Spleen (tissue), 7 donors: ENCODE measurements at regions not wholly inside any gene's neighbourhood (a gene's known extent, or its start where the extent isn't known, plus 50 kb on each side); places are given as distances from the start of the nearest gene placed in this dataset.

Experiments used
- POLR2A ChIP-seq, 3 donors: fragments of 450-650 bp; IDR thresholded peaks; one replicate each; pipeline ENCODE4 v1.5.1; 2017; ENCODE audit warnings: antibody characterized with exemption in 3 of 3, mild to moderate bottlenecking in 1 of 3
- POLR2AphosphoS5 ChIP-seq, 3 donors: sonication (generic); formaldehyde crosslinking; IDR thresholded peaks; one replicate each; pipeline ENCODE4 v1.5.1; 2017; ENCODE audit warnings: antibody characterized with exemption in 3 of 3
- TF ChIP-seq, protein P1 (sequence below), 11 experiments: fragments of 200-600 bp in 7 of 11; fragments of 450-650 bp in 4 of 11; sonication (generic) in 4 of 11; IDR thresholded peaks in 8 of 11; conservative IDR thresholded peaks in 3 of 11; 1 replicate in 7 of 11; 2 replicates in 4 of 11; pipeline versions ENCODE4 v1.4.0 to v1.8.0; 2016 to 2021; ENCODE audit warnings: antibody characterized with exemption in 11 of 11, inconsistent platforms in 4 of 11, mild to moderate bottlenecking in 1 of 11
- donor health status: DM: no; HTN: no; CAD: no; lungs with moderate emphysema.
- donor health status: DM: no; HTN: no; CAD: no.
- donor health status: DM: no; HTN: no; CAD: no.

- TF ChIP-seq, protein P1, sequence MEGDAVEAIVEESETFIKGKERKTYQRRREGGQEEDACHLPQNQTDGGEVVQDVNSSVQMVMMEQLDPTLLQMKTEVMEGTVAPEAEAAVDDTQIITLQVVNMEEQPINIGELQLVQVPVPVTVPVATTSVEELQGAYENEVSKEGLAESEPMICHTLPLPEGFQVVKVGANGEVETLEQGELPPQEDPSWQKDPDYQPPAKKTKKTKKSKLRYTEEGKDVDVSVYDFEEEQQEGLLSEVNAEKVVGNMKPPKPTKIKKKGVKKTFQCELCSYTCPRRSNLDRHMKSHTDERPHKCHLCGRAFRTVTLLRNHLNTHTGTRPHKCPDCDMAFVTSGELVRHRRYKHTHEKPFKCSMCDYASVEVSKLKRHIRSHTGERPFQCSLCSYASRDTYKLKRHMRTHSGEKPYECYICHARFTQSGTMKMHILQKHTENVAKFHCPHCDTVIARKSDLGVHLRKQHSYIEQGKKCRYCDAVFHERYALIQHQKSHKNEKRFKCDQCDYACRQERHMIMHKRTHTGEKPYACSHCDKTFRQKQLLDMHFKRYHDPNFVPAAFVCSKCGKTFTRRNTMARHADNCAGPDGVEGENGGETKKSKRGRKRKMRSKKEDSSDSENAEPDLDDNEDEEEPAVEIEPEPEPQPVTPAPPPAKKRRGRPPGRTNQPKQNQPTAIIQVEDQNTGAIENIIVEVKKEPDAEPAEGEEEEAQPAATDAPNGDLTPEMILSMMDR (IDR thresholded peaks at IDR 0.05 in 8 of 11, conservative IDR thresholded peaks at IDR 0.05 in 3 of 11), result no peak
- no peak for TF ChIP-seq POLR2A (IDR thresholded peaks at IDR 0.05)
- TF ChIP-seq POLR2AphosphoS5 (IDR thresholded peaks at IDR 0.05), result no peak
Measured at GRCh38 chr12:20039562-20039961, 328.8 kb upstream of the PDE3A start.
